ENCODE measurements at regions not wholly inside any gene's neighbourhood (a gene's known extent, or its start where the extent isn't known, plus 50 kb on each side); places are given as distances from the start of the nearest gene placed in this dataset.

DNA sequence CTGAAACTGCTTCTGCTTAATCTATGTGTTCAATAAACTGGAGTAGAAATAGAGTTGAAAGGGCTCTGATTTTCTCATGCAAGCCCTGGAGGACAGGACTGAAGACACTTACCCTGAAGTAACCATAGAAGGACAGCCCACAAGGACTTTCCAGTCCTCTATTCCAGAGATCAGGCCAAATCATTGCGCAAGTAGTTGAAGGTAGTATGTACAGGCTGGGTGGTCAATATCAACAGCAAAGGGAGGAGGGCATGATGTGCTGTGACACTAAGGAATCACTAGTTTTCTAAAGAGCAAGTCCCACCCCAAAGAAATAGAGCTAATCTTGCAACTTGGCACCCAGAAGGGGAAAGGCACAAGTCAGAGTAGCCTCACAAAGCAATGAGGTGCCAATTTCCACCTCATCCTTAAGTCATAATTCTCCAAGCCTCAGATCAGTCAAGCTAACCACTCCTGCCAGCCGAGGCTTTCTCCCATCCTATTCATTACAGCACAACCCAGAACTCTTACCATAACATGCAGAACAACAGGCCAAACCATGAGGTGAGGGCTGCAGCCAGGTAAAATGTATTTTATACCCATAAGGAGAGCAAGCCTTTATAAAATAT lies 533.5 kb downstream of the TNS1 start:
- TF ChIP-seq EZH2 (IDR thresholded peaks at IDR 0.05; ENCODE audit: borderline replicate concordance): no peak
- TF ChIP-seq, protein P1, sequence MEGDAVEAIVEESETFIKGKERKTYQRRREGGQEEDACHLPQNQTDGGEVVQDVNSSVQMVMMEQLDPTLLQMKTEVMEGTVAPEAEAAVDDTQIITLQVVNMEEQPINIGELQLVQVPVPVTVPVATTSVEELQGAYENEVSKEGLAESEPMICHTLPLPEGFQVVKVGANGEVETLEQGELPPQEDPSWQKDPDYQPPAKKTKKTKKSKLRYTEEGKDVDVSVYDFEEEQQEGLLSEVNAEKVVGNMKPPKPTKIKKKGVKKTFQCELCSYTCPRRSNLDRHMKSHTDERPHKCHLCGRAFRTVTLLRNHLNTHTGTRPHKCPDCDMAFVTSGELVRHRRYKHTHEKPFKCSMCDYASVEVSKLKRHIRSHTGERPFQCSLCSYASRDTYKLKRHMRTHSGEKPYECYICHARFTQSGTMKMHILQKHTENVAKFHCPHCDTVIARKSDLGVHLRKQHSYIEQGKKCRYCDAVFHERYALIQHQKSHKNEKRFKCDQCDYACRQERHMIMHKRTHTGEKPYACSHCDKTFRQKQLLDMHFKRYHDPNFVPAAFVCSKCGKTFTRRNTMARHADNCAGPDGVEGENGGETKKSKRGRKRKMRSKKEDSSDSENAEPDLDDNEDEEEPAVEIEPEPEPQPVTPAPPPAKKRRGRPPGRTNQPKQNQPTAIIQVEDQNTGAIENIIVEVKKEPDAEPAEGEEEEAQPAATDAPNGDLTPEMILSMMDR (IDR thresholded peaks at IDR 0.05; ENCODE audit: poor library complexity): no peak
